ENCODE measurements at regions not wholly inside any gene's neighbourhood (a gene's known extent, or its start where the extent isn't known, plus 50 kb on each side); places are given as distances from the start of the nearest gene placed in this dataset.

DNA sequence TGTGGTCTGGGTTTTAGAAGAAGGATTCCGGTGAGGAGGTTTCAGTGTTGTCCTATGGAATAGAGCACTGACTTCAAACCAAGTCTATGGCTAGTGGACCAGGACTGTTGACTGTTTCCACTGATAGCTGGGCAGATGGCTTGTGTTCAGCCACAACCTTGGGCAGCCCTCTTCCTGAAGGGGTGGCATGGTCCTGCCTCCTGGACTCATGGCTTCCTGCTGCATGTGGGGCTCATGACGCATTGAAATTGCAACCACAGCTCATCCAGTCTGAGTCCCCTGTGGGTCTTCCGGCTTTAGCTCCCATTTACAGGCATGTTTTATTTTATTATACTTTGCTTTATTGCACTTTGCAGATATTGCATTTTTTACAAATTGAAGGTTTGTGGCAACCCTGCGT, 105.0 kb downstream of the B3GNT2 start:
- H4K20me1 ChIP-seq (ENCODE audit: insufficient read depth) = no peaks in the 10 kb centered on the region
- ChIA-PET CTCF (no interaction called here), POLR2A (ENCODE audit: unreplicated experiment) (no interaction called here)
- intact Hi-C loops (cut with micrococcal nuclease; ENCODE audit: unreplicated experiment) = loop anchor here (10.0 kb wide), 1 partner anchor 386 kb away; no protein-coding TSS in a partner anchor
- H3K27ac ChIP-seq = no peak overlapping the region
- TF ChIP-seq EZH2 (IDR thresholded peaks at IDR 0.05; ENCODE audit: low read depth) = no peak
- TF ChIP-seq, protein P1, sequence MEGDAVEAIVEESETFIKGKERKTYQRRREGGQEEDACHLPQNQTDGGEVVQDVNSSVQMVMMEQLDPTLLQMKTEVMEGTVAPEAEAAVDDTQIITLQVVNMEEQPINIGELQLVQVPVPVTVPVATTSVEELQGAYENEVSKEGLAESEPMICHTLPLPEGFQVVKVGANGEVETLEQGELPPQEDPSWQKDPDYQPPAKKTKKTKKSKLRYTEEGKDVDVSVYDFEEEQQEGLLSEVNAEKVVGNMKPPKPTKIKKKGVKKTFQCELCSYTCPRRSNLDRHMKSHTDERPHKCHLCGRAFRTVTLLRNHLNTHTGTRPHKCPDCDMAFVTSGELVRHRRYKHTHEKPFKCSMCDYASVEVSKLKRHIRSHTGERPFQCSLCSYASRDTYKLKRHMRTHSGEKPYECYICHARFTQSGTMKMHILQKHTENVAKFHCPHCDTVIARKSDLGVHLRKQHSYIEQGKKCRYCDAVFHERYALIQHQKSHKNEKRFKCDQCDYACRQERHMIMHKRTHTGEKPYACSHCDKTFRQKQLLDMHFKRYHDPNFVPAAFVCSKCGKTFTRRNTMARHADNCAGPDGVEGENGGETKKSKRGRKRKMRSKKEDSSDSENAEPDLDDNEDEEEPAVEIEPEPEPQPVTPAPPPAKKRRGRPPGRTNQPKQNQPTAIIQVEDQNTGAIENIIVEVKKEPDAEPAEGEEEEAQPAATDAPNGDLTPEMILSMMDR (conservative IDR thresholded peaks at IDR 0.05) = no peak
- no TSS peak for BruUV-seq (replicated peaks)
- no peak for DNase-seq
- H3K9me3 ChIP-seq (ENCODE audit: insufficient read depth, low read depth) = no peaks in the 10 kb centered on the region
- H3K4me3 ChIP-seq = no peak overlapping the region
- H3F3A ChIP-seq (ENCODE audit: insufficient read depth, low read depth) = peaks cover 38% of the 10 kb centered on the region
- no peak overlapping the region for H3K4me2 ChIP-seq
- H2AFZ ChIP-seq = no peak overlapping the region
- H3K27me3 ChIP-seq (ENCODE audit: insufficient read depth, low read depth) = no peaks in the 10 kb centered on the region
- H3K36me3 ChIP-seq (ENCODE audit: low read depth) = no peaks in the 10 kb centered on the region
- no peaks in the 10 kb centered on the region; the same call in 1 of the 2 replicates for H3K9me2 ChIP-seq (ENCODE audit: insufficient read depth)
- H3K79me2 ChIP-seq (ENCODE audit: low read depth) = no peaks in the 10 kb centered on the region
- H3K4me1 ChIP-seq (replicated peaks; ENCODE audit: insufficient read depth) = peaks cover 35% of the 10 kb centered on the region

DNA sequence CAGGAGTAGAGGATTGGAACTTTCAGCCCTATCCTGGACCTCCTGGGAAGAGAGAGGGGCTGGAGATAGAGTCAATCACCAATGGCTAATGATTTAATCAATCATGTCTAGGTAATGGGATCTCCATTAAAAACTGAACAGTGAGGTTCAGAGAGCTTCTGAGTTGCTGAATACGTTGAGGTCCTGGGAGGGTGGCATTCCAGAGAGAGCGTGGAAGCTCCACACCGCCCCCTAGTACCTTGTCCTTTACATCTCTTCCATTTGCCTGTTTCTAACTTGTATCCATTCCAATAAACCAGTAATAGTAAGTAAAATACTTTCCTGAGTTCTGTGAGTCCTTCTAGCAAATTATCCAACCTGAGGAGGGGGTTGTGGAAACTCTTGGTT, 101.7 kb downstream of the B3GNT2 start:
- H2AFZ ChIP-seq = no peak overlapping the region
- CTCF ChIA-PET = no interaction called here

DNA sequence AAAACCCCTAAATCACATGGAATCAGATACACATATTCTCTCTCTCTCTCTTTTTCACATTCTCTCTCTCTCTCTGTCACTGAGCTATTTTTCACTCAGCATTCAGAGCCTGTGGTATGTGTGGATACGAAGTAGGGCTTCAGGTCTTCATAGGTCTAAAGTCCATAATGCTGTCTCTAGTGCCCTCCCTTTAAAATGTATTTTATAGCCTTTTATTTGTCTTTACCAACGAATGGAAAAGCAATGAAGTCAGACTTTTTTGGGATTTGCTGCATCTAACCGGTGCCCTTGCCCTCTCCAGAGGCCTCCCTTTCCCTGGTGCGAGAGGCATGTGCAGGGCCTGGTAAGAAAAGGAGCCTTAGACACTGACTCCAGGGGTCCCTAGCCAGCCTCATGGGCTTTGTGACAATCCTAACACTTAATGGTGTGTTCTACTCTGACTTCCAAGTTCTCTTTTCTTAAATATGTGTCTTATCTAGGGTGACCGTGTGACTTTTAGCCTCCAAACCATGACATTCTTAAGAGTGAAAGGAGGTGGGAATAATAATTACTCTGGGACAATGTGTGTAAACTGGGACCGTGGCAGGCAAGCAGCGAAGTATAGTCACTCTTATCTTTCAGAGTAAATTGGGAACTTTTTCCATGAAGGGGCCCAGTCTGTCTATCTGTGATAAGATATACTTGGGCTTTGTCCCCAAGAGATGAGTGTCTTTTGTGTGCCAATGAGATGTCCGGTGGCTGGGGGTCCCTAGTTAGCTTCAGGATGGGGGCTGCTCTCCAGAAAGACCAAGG, 101.1 kb downstream of the B3GNT2 start:
- Histone ChIP-seq H3K27ac (no peak overlapping the region), H3K4me2 (no peak overlapping the region), H2AFZ (no peak overlapping the region), H3K9me3 (ENCODE audit: insufficient read depth, low read depth) (no peaks in the 10 kb centered on the region), H4K20me1 (ENCODE audit: insufficient read depth) (no peaks in the 10 kb centered on the region), H3K4me3 (no peak overlapping the region), H3K79me2 (ENCODE audit: low read depth) (0 out of 2 replicates have a peak, but pooled peaks cover 4% of the 10 kb centered on the region), H3K27me3 (ENCODE audit: insufficient read depth, low read depth) (no peaks in the 10 kb centered on the region), H3K36me3 (ENCODE audit: low read depth) (no peaks in the 10 kb centered on the region), H3F3A (ENCODE audit: insufficient read depth, low read depth) (peaks cover 29% of the 10 kb centered on the region), H3K9me2 (ENCODE audit: insufficient read depth) (no peaks in the 10 kb centered on the region; the same call in 1 of the 2 replicates), H3K4me1 (replicated peaks; ENCODE audit: insufficient read depth) (peaks cover 36% of the 10 kb centered on the region)
- no peak for TF ChIP-seq EZH2 (IDR thresholded peaks at IDR 0.05; ENCODE audit: low read depth)
- TF ChIP-seq, protein P1 (conservative IDR thresholded peaks at IDR 0.05) = no peak
- ChIA-PET POLR2A (ENCODE audit: unreplicated experiment) (no interaction called here), CTCF (no interaction called here)
- no TSS peak for BruUV-seq (replicated peaks)
- DNase-seq = no peak
- intact Hi-C loops (cut with micrococcal nuclease; ENCODE audit: unreplicated experiment) = no loop called here

More for the DNA sequence above, 101.7 kb downstream of the B3GNT2 start:
- Histone ChIP-seq H3F3A (ENCODE audit: insufficient read depth, low read depth) (peaks cover 29% of the 10 kb centered on the region), H3K27ac (no peak overlapping the region), H3K4me2 (no peak overlapping the region), H3K36me3 (ENCODE audit: low read depth) (no peaks in the 10 kb centered on the region), H3K4me1 (replicated peaks; ENCODE audit: insufficient read depth) (peaks cover 36% of the 10 kb centered on the region), H3K27me3 (ENCODE audit: insufficient read depth, low read depth) (no peaks in the 10 kb centered on the region), H4K20me1 (ENCODE audit: insufficient read depth) (no peaks in the 10 kb centered on the region), H3K9me2 (ENCODE audit: insufficient read depth) (no peaks in the 10 kb centered on the region; the same call in 1 of the 2 replicates), H3K9me3 (ENCODE audit: insufficient read depth, low read depth) (no peaks in the 10 kb centered on the region), H3K4me3 (no peak overlapping the region), H3K79me2 (ENCODE audit: low read depth) (0 out of 2 replicates have a peak, but pooled peaks cover 4% of the 10 kb centered on the region)
- no peak for DNase-seq
- TF ChIP-seq, protein P1 (conservative IDR thresholded peaks at IDR 0.05) = no peak
- TF ChIP-seq EZH2 (IDR thresholded peaks at IDR 0.05; ENCODE audit: low read depth) = no peak
- no TSS peak for BruUV-seq (replicated peaks)
- POLR2A ChIA-PET (ENCODE audit: unreplicated experiment) = no interaction called here
- intact Hi-C loops (cut with micrococcal nuclease; ENCODE audit: unreplicated experiment) = no loop called here

All from PC-9 (cell line).